Skeletal muscle satellite cell (primary cell): ENCODE measurements at regions not wholly inside any gene's neighbourhood (a gene's known extent, or its start where the extent isn't known, plus 50 kb on each side); places are given as distances from the start of the nearest gene placed in this dataset.
"Not testable (repeated sequence)": the region's sequence is repeated elsewhere in the genome, so short reads cannot be mapped to it uniquely, and the experiment has no call there.

Experiments
- H3K27me3 ChIP-seq: 2 replicates; pipeline ENCODE4 v1.7.0; 2013; ENCODE audit warnings: low read length; ENCODE audit not compliant: control insufficient read depth, insufficient read depth
- H3K36me3 ChIP-seq: 2 replicates; pipeline ENCODE4 v1.7.0; 2013; ENCODE audit warnings: mild to moderate bottlenecking, control low read depth, low read length; ENCODE audit not compliant: insufficient read depth
- H3K4me1 ChIP-seq: 2 replicates; pipeline ENCODE4 v1.7.0; 2013; ENCODE audit warnings: low read length; ENCODE audit not compliant: control insufficient read depth, insufficient read depth
- H3K4me2 ChIP-seq: 2 replicates; pipeline ENCODE4 v1.7.0; 2013; ENCODE audit warnings: mild to moderate bottlenecking, low read length
- H3K4me3 ChIP-seq: 2 replicates; pipeline ENCODE4 v1.7.0; 2013; ENCODE audit warnings: low read length
- H3K9ac ChIP-seq: 2 replicates; pipeline ENCODE4 v1.7.0; 2013; ENCODE audit warnings: mild to moderate bottlenecking, low read depth, low read length, moderate library complexity
- H3K9me3 ChIP-seq: replicated peaks from 2 replicates; pipeline ENCODE4 v1.7.0; 2013; ENCODE audit warnings: mild to moderate bottlenecking, control low read depth, low read length

GRCh38 chr1:65527707-65528503 is 107.4 kb downstream of the LEPR start:
- Histone ChIP-seq H3K4me1 (peaks cover 16% of the 10 kb centered on the region), H3K9ac (peak overlapping the region; percentile 62), H3K27me3 (no peaks in the 10 kb centered on the region), H3K36me3 (no peaks in the 10 kb centered on the region), H3K9me3 (no peaks in the 10 kb centered on the region), H3K4me3 (peak overlapping the region; percentile 78), H3K4me2 (peak overlapping the region; percentile 91)

- Histone ChIP-seq H3K27me3 (no peaks in the 10 kb centered on the region), H3K9ac (no peak overlapping the region), H3K4me2 (no peak overlapping the region), H3K4me3 (no peak overlapping the region), H3K9me3 (no peaks in the 10 kb centered on the region), H3K36me3 (no peaks in the 10 kb centered on the region), H3K4me1 (peaks cover 5% of the 10 kb centered on the region)
These were observed 111.6 kb downstream of the LEPR start for GRCh38 chr1:65531972-65532570.

GRCh38 chr1:65535981-65536380 is 115.5 kb downstream of the LEPR start:
- Histone ChIP-seq H3K4me1 (peaks cover 3% of the 10 kb centered on the region), H3K4me2 (no peak overlapping the region), H3K9ac (no peak overlapping the region), H3K36me3 (no peaks in the 10 kb centered on the region), H3K4me3 (no peak overlapping the region), H3K27me3 (no peaks in the 10 kb centered on the region), H3K9me3 (no peaks in the 10 kb centered on the region)

- H3K4me1 ChIP-seq, result peaks cover 3% of the 10 kb centered on the region
- no peaks in the 10 kb centered on the region for H3K27me3 ChIP-seq
- no peak overlapping the region for H3K9ac ChIP-seq
- H3K36me3 ChIP-seq, result no peaks in the 10 kb centered on the region
- H3K4me3 ChIP-seq, result no peak overlapping the region
- H3K4me2 ChIP-seq, result no peak overlapping the region
- no peaks in the 10 kb centered on the region for H3K9me3 ChIP-seq
These were observed 117.6 kb downstream of the LEPR start for GRCh38 chr1:65538086-65538485.

GRCh38 chr1:65538664-65539063 is 118.2 kb downstream of the LEPR start:
- Histone ChIP-seq H3K27me3 (no peaks in the 10 kb centered on the region), H3K36me3 (no peaks in the 10 kb centered on the region), H3K4me3 (no peak overlapping the region), H3K4me2 (no peak overlapping the region), H3K9ac (no peak overlapping the region), H3K9me3 (no peaks in the 10 kb centered on the region), H3K4me1 (peaks cover 3% of the 10 kb centered on the region)

- no peak overlapping the region for H3K4me2 ChIP-seq
- H3K4me1 ChIP-seq, result peaks cover 3% of the 10 kb centered on the region
- no peaks in the 10 kb centered on the region for H3K36me3 ChIP-seq
- no peak overlapping the region for H3K4me3 ChIP-seq
- H3K9me3 ChIP-seq, result no peaks in the 10 kb centered on the region
- H3K9ac ChIP-seq, result no peak overlapping the region
- no peaks in the 10 kb centered on the region for H3K27me3 ChIP-seq
These were observed 119.0 kb downstream of the LEPR start for GRCh38 chr1:65539266-65540131.

GRCh38 chr1:65541161-65541560 is 120.7 kb downstream of the LEPR start:
- H3K4me1 ChIP-seq, result peaks cover 3% of the 10 kb centered on the region
- H3K9ac ChIP-seq, result no peak overlapping the region
- no peak overlapping the region for H3K4me2 ChIP-seq
- no peak overlapping the region for H3K4me3 ChIP-seq
- no peaks in the 10 kb centered on the region for H3K27me3 ChIP-seq
- no peaks in the 10 kb centered on the region for H3K9me3 ChIP-seq
- H3K36me3 ChIP-seq, result no peaks in the 10 kb centered on the region

- H3K9ac ChIP-seq, result no peak overlapping the region
- H3K36me3 ChIP-seq, result no peaks in the 10 kb centered on the region
- no peak overlapping the region for H3K4me3 ChIP-seq
- no peak overlapping the region for H3K4me2 ChIP-seq
- peaks cover 3% of the 10 kb centered on the region for H3K4me1 ChIP-seq
- H3K9me3 ChIP-seq, result no peaks in the 10 kb centered on the region
- H3K27me3 ChIP-seq, result no peaks in the 10 kb centered on the region
These were observed 121.4 kb downstream of the LEPR start for GRCh38 chr1:65541865-65542264.

- not testable (repeated sequence) for H3K36me3 ChIP-seq, H3K4me2 ChIP-seq, H3K4me3 ChIP-seq, H3K9ac ChIP-seq, H3K27me3 ChIP-seq, H3K4me1 ChIP-seq, H3K9me3 ChIP-seq
These were observed 122.1 kb downstream of the LEPR start for GRCh38 chr1:65542592-65542991.

- not testable (repeated sequence) for H3K4me1 ChIP-seq, H3K9me3 ChIP-seq, H3K36me3 ChIP-seq, H3K27me3 ChIP-seq, H3K4me3 ChIP-seq, H3K4me2 ChIP-seq, H3K9ac ChIP-seq
These were observed 130.0 kb downstream of the LEPR start for GRCh38 chr1:65550306-65551010.

- not testable (repeated sequence) for H3K36me3 ChIP-seq, H3K27me3 ChIP-seq, H3K9me3 ChIP-seq, H3K4me1 ChIP-seq, H3K9ac ChIP-seq, H3K4me2 ChIP-seq, H3K4me3 ChIP-seq
These were observed 132.0 kb downstream of the LEPR start for GRCh38 chr1:65552484-65552883.
